ENCODE measurements at regions not wholly inside any gene's neighbourhood (a gene's known extent, or its start where the extent isn't known, plus 50 kb on each side); places are given as distances from the start of the nearest gene placed in this dataset.
"Not testable (repeated sequence)": the region's sequence is repeated elsewhere in the genome, so short reads cannot be mapped to it uniquely, and the experiment has no call there.

DNA sequence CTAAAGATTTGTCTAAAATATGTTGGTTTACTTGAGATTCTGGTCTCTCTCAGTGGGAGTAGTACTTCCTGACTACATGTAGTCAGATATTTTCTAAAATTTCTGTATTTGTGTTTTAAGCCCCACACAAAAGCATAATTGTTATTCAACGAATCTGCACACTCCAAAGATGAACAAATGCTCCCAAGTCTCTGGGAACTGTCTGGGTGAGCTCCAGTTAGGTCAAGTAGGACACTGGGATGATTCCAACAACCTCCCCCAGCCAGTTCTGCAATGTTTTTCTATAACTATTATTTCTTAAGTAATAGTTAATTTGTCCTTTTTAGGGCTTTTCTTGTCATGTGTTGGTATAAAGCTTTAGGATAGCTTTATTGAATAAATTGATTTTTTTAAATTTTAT, 174.6 kb downstream of the FAM174A start:
- no peak overlapping the region for H3K4me3 Mint-ChIP-seq (ENCODE audit: unreplicated experiment)
- H3K27me3 Mint-ChIP-seq (ENCODE audit: unreplicated experiment), result no peaks in the 10 kb centered on the region
- DNase-seq, result no peak
- no peaks in the 10 kb centered on the region for H3K36me3 Mint-ChIP-seq (ENCODE audit: unreplicated experiment)
- peaks cover 2% of the 10 kb centered on the region for H3K4me1 Mint-ChIP-seq (ENCODE audit: low read depth, unreplicated experiment)
- TF ChIP-seq CTCF (IDR thresholded peaks at IDR 0.05; ENCODE audit: partially characterized antibody, unreplicated experiment), result no peak
- H3K27ac Mint-ChIP-seq (ENCODE audit: unreplicated experiment), result no peak overlapping the region
- H3K9me3 Mint-ChIP-seq (ENCODE audit: unreplicated experiment), result no peaks in the 10 kb centered on the region

DNA sequence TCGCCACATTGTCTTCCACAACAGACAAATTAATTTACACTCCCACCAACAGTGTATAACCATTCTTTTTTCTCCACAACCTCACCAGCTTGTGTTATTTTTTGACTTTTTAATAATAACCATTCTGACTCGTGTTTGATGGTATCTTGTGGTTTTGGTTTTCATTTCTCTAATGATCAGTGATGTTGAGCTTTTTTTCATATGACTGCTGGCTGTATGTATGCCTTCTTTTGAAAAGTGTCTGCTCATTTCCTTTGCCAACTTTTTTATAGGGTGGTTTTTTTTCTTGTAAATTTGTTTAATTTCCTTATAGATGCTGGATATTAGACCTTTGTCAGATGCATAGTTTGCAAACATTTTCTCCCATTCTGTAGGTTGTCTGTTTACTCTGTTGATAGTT, 179.6 kb downstream of the FAM174A start:
- not testable (repeated sequence) for H3K4me1 Mint-ChIP-seq (ENCODE audit: low read depth, unreplicated experiment); H3K27me3 Mint-ChIP-seq (ENCODE audit: unreplicated experiment); H3K27ac Mint-ChIP-seq (ENCODE audit: unreplicated experiment); H3K4me3 Mint-ChIP-seq (ENCODE audit: unreplicated experiment); H3K9me3 Mint-ChIP-seq (ENCODE audit: unreplicated experiment); DNase-seq; H3K36me3 Mint-ChIP-seq (ENCODE audit: unreplicated experiment)

DNA sequence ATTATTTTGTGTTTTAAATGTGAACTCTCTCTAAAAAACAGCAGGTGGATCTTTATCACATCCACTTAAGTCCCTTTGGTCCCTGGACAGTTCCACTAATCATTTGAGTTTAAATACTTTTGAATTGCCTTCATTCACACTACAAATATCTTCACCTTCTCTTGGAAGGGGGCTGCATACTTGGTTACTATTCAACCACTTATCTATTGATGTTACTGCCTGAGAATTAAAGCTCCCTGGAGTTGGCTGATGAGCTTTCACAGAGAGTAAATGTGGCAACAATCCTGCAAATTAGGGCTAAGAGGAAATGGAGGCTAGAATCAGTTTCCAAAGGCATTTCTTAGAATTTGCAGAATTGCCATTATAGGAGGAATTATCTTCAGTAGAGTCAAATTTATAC, 180.4 kb downstream of the ST8SIA4 start:
- Mint-ChIP-seq H3K4me1 (ENCODE audit: low read depth, unreplicated experiment) (no peaks in the 10 kb centered on the region), H3K27ac (ENCODE audit: unreplicated experiment) (no peak overlapping the region), H3K4me3 (ENCODE audit: unreplicated experiment) (no peak overlapping the region)

DNA sequence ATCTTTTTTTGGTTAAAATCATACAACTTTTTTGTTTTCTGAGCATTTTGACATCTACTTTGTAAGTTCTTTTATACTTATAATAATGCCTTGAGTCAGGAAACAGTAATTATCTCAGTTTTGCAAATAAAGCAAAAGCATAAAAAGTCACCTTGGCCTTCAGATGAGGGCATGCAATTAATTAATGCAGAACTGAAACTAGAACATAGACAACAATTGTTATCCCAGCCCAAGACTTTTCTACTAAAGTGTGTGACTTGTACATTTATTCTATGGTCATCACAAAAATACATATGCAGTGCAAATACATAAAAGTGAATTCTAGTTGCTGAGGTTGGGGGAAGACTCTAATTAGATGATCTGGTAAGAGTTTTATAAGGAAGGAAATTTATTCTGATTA, 179.9 kb downstream of the ST8SIA4 start:
- Mint-ChIP-seq H3K9me3 (ENCODE audit: unreplicated experiment) (no peaks in the 10 kb centered on the region), H3K27ac (ENCODE audit: unreplicated experiment) (no peak overlapping the region), H3K4me3 (ENCODE audit: unreplicated experiment) (no peak overlapping the region), H3K36me3 (ENCODE audit: unreplicated experiment) (no peaks in the 10 kb centered on the region), H3K4me1 (ENCODE audit: low read depth, unreplicated experiment) (no peaks in the 10 kb centered on the region), H3K27me3 (ENCODE audit: unreplicated experiment) (no peaks in the 10 kb centered on the region)
- no peak for TF ChIP-seq CTCF (IDR thresholded peaks at IDR 0.05; ENCODE audit: partially characterized antibody, unreplicated experiment)
- DNase-seq, result no peak

More for the DNA sequence above, 180.4 kb downstream of the ST8SIA4 start:
- no peak for TF ChIP-seq CTCF (IDR thresholded peaks at IDR 0.05; ENCODE audit: partially characterized antibody, unreplicated experiment)
- DNase-seq, result no peak
- H3K27me3 Mint-ChIP-seq (ENCODE audit: unreplicated experiment), result no peaks in the 10 kb centered on the region
- no peaks in the 10 kb centered on the region for H3K36me3 Mint-ChIP-seq (ENCODE audit: unreplicated experiment)
- H3K9me3 Mint-ChIP-seq (ENCODE audit: unreplicated experiment), result no peaks in the 10 kb centered on the region

GRCh38 chr5:100726116-100726515, 177.0 kb downstream of the ST8SIA4 start:
- DNase-seq, result no peak
- no peaks in the 10 kb centered on the region for H3K4me1 Mint-ChIP-seq (ENCODE audit: low read depth, unreplicated experiment)
- H3K27ac Mint-ChIP-seq (ENCODE audit: unreplicated experiment), result no peak overlapping the region
- no peaks in the 10 kb centered on the region for H3K9me3 Mint-ChIP-seq (ENCODE audit: unreplicated experiment)
- H3K4me3 Mint-ChIP-seq (ENCODE audit: unreplicated experiment), result no peak overlapping the region
- no peak for TF ChIP-seq CTCF (IDR thresholded peaks at IDR 0.05; ENCODE audit: partially characterized antibody, unreplicated experiment)
- no peaks in the 10 kb centered on the region for H3K27me3 Mint-ChIP-seq (ENCODE audit: unreplicated experiment)
- H3K36me3 Mint-ChIP-seq (ENCODE audit: unreplicated experiment), result no peaks in the 10 kb centered on the region

DNA sequence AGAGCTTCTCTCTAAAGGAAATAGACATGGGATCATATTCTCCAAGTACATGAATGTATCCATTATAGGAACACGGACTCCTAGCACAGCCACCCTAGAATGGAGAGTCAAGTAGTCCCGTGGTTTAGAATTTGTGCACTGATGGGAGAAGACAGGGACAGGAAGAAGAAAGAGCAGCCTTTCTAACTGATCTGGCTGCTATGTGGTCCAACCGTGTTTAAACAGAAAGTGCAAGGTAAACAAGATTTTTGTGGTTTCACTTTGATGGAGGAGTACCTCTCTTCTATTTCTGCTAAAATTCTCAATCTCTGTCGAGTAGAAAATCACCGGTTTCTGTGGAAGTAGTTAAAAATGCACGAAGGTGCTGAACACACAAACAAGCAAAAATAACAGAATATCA, 171.3 kb downstream of the ST8SIA4 start:
- Mint-ChIP-seq H3K4me1 (ENCODE audit: low read depth, unreplicated experiment) (no peaks in the 10 kb centered on the region), H3K27ac (ENCODE audit: unreplicated experiment) (no peak overlapping the region), H3K9me3 (ENCODE audit: unreplicated experiment) (no peaks in the 10 kb centered on the region), H3K27me3 (ENCODE audit: unreplicated experiment) (no peaks in the 10 kb centered on the region), H3K4me3 (ENCODE audit: unreplicated experiment) (no peak overlapping the region), H3K36me3 (ENCODE audit: unreplicated experiment) (no peaks in the 10 kb centered on the region)
- no peak for DNase-seq
- no peak for TF ChIP-seq CTCF (IDR thresholded peaks at IDR 0.05; ENCODE audit: partially characterized antibody, unreplicated experiment)

All from glutamatergic neuron (in vitro differentiated cells).